SK-N-MC (cell line): ENCODE measurements at regions not wholly inside any gene's neighbourhood (a gene's known extent, or its start where the extent isn't known, plus 50 kb on each side); places are given as distances from the start of the nearest gene placed in this dataset.

Source experiments
- EZH2 ChIP-seq: fragments of 200-600 bp; sonication (generic); IDR thresholded peaks from one replicate; pipeline ENCODE4 v1.6.1; 2017; ENCODE audit warnings: antibody characterized with exemption
- FOXP2 ChIP-seq: optimal IDR thresholded peaks from 2 replicates; pipeline ENCODE3; 2011; ENCODE audit warnings: mild to moderate bottlenecking, moderate library complexity; ENCODE audit not compliant: insufficient read depth; ENCODE audit errors: extremely low read length, control extremely low read depth
- POLR2AphosphoS5 ChIP-seq: IDR thresholded peaks from 2 replicates; pipeline ENCODE4 v1.6.1; 2012; ENCODE audit warnings: mild to moderate bottlenecking, low read depth, low read length, borderline replicate concordance

DNA sequence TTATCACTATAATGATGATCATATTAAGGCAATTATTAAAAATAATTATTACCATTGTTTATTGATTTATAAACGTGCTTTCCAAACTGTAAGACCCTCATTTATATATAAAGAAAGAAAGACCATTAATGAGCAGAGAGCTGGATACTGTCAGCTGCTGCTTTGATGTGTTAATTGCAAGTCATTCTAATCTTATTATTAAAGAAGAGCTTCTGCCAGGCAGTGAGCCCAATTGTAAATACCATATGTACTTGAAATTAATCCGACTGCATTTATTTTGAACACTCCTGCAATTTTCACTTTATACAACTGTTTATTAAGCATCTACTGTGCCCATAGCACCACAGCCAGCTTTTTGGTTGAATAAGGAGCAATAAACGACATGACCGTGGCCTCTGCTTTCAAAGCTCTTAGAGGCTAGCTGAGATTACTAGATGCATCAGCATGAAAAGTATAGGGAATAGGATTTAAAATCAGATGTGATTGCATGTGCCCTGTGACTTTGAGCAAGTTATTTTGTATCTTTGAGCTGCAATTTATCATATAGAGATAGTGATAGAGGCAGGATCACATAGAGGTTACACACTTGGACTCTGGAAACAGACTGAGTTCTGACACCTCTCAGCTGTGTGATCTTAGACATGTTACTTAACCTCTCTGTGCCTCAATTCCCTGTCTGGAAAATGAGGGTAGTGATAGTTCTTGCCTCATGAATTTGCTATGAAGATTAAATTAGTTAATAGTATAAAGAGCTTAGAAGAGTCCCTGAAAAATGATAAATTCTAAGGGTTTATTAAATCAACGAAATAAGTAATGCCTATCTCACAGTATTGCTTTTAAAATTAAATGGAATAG is 83.4 kb downstream of the MYCN start:
- TF ChIP-seq POLR2AphosphoS5, result no peak
- TF ChIP-seq EZH2, result no peak
- TF ChIP-seq FOXP2, result no peak
